ENCODE measurements at regions not wholly inside any gene's neighbourhood (a gene's known extent, or its start where the extent isn't known, plus 50 kb on each side); places are given as distances from the start of the nearest gene placed in this dataset.

DNA sequence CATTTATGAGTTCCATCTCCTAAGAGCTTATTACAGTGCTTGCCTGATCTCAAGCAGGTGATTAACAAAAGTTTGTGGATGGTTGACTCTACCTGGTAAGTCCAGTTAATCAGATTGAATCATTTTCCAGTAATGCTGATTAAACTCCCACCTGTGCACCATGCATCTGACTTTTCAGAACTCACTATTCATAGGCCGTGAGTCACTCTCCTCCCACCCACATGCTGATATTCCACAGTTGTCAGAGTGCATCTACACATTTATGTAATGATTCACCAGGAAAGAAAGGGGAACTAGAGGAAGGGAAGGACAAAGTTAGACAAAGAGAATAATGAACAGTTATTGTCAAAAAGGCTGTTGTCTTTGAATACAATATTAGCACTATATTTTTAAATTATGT is 106.2 kb upstream of the UBE3A start:
- DNase-seq (ENCODE audit: low spot score): no peak
- TF ChIP-seq, protein P1, sequence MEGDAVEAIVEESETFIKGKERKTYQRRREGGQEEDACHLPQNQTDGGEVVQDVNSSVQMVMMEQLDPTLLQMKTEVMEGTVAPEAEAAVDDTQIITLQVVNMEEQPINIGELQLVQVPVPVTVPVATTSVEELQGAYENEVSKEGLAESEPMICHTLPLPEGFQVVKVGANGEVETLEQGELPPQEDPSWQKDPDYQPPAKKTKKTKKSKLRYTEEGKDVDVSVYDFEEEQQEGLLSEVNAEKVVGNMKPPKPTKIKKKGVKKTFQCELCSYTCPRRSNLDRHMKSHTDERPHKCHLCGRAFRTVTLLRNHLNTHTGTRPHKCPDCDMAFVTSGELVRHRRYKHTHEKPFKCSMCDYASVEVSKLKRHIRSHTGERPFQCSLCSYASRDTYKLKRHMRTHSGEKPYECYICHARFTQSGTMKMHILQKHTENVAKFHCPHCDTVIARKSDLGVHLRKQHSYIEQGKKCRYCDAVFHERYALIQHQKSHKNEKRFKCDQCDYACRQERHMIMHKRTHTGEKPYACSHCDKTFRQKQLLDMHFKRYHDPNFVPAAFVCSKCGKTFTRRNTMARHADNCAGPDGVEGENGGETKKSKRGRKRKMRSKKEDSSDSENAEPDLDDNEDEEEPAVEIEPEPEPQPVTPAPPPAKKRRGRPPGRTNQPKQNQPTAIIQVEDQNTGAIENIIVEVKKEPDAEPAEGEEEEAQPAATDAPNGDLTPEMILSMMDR (IDR thresholded peaks at IDR 0.05; ENCODE audit: poor library complexity): no peak
- TF ChIP-seq EZH2phosphoT487 (IDR thresholded peaks at IDR 0.05; ENCODE audit: low read depth, severe bottlenecking, unreplicated experiment) (no peak), EZH2 (IDR thresholded peaks at IDR 0.05; ENCODE audit: borderline replicate concordance) (no peak)

DNA sequence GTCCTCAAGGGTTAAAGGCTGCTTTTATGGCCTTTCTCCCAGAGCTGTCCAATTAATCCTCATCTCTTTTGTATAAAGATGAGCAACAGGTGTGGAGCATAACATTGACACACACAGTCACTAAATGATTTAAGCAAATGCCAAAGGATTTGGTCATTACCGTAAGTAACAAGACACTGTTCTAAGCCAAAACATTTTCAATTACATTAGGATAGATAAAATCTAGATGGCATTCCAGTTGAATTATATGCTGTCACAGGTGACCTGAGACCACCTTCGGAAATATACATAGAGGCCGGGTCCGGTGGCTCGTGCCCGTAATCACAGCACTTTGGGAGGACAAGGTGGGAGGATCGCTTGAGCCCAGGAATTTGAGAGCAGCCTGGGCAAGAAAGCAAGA is 105.3 kb upstream of the UBE3A start:
- Histone ChIP-seq H3K79me2 (no peaks in the 10 kb centered on the region), H4K20me1 (ENCODE audit: insufficient read depth, poor library complexity, severe bottlenecking) (no peaks in the 10 kb centered on the region), H3K27me3 (no peaks in the 10 kb centered on the region), H3K4me3 (no peak overlapping the region), H3K9me2 (replicated peaks; ENCODE audit: insufficient read depth) (no peaks in the 10 kb centered on the region), H3K9me3 (ENCODE audit: low read depth) (no peaks in the 10 kb centered on the region), H3K4me2 (no peak overlapping the region), H3K4me1 (ENCODE audit: insufficient read depth) (no peaks in the 10 kb centered on the region), H2AFZ (no peak overlapping the region), H3K27ac (no peak overlapping the region), H3K36me3 (replicated peaks; ENCODE audit: insufficient read depth, low read depth) (no peaks in the 10 kb centered on the region)
- TF ChIP-seq EZH2phosphoT487 (IDR thresholded peaks at IDR 0.05; ENCODE audit: low read depth, severe bottlenecking, unreplicated experiment) (no peak), EZH2 (IDR thresholded peaks at IDR 0.05; ENCODE audit: borderline replicate concordance) (no peak)
- TF ChIP-seq, protein P1 (IDR thresholded peaks at IDR 0.05; ENCODE audit: poor library complexity): no peak
- DNase-seq (ENCODE audit: low spot score): no peak
- WGBS (ENCODE audit: low lambda C conversion rate, missing lambda C conversion rate): 80% methylated on average over 7 of the region's 7 CpGs

More for the DNA sequence above, 106.2 kb upstream of the UBE3A start:
- Histone ChIP-seq H3K36me3 (replicated peaks; ENCODE audit: insufficient read depth, low read depth) (no peaks in the 10 kb centered on the region), H3K4me3 (no peak overlapping the region), H3K27me3 (no peaks in the 10 kb centered on the region), H3K27ac (no peak overlapping the region), H3K4me1 (ENCODE audit: insufficient read depth) (no peaks in the 10 kb centered on the region), H3K4me2 (no peak overlapping the region), H3K9me3 (ENCODE audit: low read depth) (no peaks in the 10 kb centered on the region), H2AFZ (no peak overlapping the region), H4K20me1 (ENCODE audit: insufficient read depth, poor library complexity, severe bottlenecking) (no peaks in the 10 kb centered on the region), H3K79me2 (no peaks in the 10 kb centered on the region), H3K9me2 (replicated peaks; ENCODE audit: insufficient read depth) (no peaks in the 10 kb centered on the region)
- WGBS (ENCODE audit: low lambda C conversion rate, missing lambda C conversion rate): 55% methylated on average over 1 of the region's 1 CpG

DNA sequence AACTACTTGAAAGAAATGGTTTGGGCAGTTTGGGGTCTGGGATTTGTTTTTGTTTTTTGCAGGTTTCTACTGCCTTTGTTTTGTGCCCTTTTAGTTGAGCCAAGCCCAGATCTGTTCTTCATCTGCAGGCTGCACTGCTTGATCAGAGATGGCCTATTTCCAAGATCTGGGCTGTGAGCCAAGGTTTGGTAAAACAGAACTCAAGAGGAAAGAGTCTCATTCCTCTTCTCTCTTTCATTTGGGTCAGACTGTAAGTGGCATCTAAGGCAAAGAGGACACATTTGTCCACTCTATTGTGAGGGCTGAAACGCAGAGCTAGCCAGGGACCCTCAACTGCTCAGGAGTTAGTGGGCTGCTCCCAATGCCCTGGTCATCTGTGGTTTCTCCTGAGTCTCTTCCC is 104.4 kb upstream of the UBE3A start:
- 72% methylated on average over 1 of the region's 1 CpG for WGBS (ENCODE audit: low lambda C conversion rate, missing lambda C conversion rate)
- TF ChIP-seq EZH2phosphoT487 (IDR thresholded peaks at IDR 0.05; ENCODE audit: low read depth, severe bottlenecking, unreplicated experiment) (no peak), EZH2 (IDR thresholded peaks at IDR 0.05; ENCODE audit: borderline replicate concordance) (no peak)
- TF ChIP-seq, protein P1 (IDR thresholded peaks at IDR 0.05; ENCODE audit: poor library complexity): peak; percentile 24

DNA sequence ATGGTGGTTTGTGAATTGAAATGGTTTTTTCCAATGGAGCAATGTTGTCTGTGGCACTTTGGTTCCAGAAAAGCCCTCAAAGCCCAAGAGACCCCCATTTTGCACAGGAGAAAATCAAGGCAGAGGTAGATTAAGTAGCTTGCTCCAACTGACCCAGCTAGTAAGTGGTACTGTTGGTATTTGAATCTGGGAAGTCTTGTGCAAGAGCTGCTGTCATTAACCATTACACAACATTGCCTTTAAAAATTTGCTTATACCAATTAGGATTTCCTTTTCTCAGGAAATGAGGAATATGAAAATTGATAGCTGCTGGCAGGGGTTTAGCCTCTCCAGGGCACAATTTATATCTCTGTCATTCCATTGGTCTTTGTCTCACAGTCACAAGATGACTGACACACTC is 102.4 kb upstream of the UBE3A start:
- H3K4me2 ChIP-seq: no peak overlapping the region
- no peak overlapping the region for H2AFZ ChIP-seq
- TF ChIP-seq EZH2phosphoT487 (IDR thresholded peaks at IDR 0.05; ENCODE audit: low read depth, severe bottlenecking, unreplicated experiment): no peak
- TF ChIP-seq, protein P1 (IDR thresholded peaks at IDR 0.05; ENCODE audit: poor library complexity): no peak
- no peak for TF ChIP-seq EZH2 (IDR thresholded peaks at IDR 0.05; ENCODE audit: borderline replicate concordance)

More for the DNA sequence above, 104.4 kb upstream of the UBE3A start:
- Histone ChIP-seq H2AFZ (no peak overlapping the region), H3K36me3 (replicated peaks; ENCODE audit: insufficient read depth, low read depth) (no peaks in the 10 kb centered on the region), H3K9me2 (replicated peaks; ENCODE audit: insufficient read depth) (no peaks in the 10 kb centered on the region), H3K4me1 (ENCODE audit: insufficient read depth) (no peaks in the 10 kb centered on the region), H3K27ac (no peak overlapping the region), H4K20me1 (ENCODE audit: insufficient read depth, poor library complexity, severe bottlenecking) (no peaks in the 10 kb centered on the region), H3K4me2 (no peak overlapping the region), H3K79me2 (no peaks in the 10 kb centered on the region), H3K9me3 (ENCODE audit: low read depth) (no peaks in the 10 kb centered on the region), H3K4me3 (no peak overlapping the region), H3K27me3 (no peaks in the 10 kb centered on the region)
- DNase-seq (ENCODE audit: low spot score): peak; percentile 44

More for the DNA sequence above, 102.4 kb upstream of the UBE3A start:
- H3K79me2 ChIP-seq: no peaks in the 10 kb centered on the region
- no peaks in the 10 kb centered on the region for H3K27me3 ChIP-seq
- H3K9me3 ChIP-seq (ENCODE audit: low read depth): no peaks in the 10 kb centered on the region
- H4K20me1 ChIP-seq (ENCODE audit: insufficient read depth, poor library complexity, severe bottlenecking): no peaks in the 10 kb centered on the region
- no peaks in the 10 kb centered on the region for H3K36me3 ChIP-seq (replicated peaks; ENCODE audit: insufficient read depth, low read depth)
- no peak for DNase-seq (ENCODE audit: low spot score)
- no peaks in the 10 kb centered on the region for H3K4me1 ChIP-seq (ENCODE audit: insufficient read depth)
- H3K9me2 ChIP-seq (replicated peaks; ENCODE audit: insufficient read depth): no peaks in the 10 kb centered on the region
- no peak overlapping the region for H3K4me3 ChIP-seq
- no peak overlapping the region for H3K27ac ChIP-seq

Measured in hepatocyte (in vitro differentiated cells).